IMR-90 (cell line): ENCODE measurements at regions not wholly inside any gene's neighbourhood (a gene's known extent, or its start where the extent isn't known, plus 50 kb on each side); places are given as distances from the start of the nearest gene placed in this dataset.

Experiments
- POLR2A ChIP-seq: IDR thresholded peaks from 2 replicates; pipeline ENCODE4 v1.6.1; 2012; ENCODE audit warnings: mild to moderate bottlenecking, low read depth, low read length
- RFX5 ChIP-seq: IDR thresholded peaks from 2 replicates; pipeline ENCODE4 v1.8.0; 2012; ENCODE audit warnings: low read depth, mild to moderate bottlenecking, low read length, moderate library complexity
- SMC3 ChIP-seq: fragments of 150-350 bp; IDR thresholded peaks from 2 replicates; pipeline ENCODE4 v1.6.1; 2016; ENCODE audit warnings: low read depth, mild to moderate bottlenecking, antibody characterized with exemption, low read length, moderate library complexity
- TF ChIP-seq, protein P1 (sequence below): conservative IDR thresholded peaks from 2 replicates; pipeline ENCODE4 v1.5.1; 2012; ENCODE audit warnings: mild to moderate bottlenecking, low read depth, low read length, improper control_type of control experiment

GRCh38 chr3:174536319-174536718 lies 322.8 kb upstream of the NAALADL2 start:
- TF ChIP-seq POLR2A (no peak), SMC3 (no peak), RFX5 (no peak)
- TF ChIP-seq, protein P1, sequence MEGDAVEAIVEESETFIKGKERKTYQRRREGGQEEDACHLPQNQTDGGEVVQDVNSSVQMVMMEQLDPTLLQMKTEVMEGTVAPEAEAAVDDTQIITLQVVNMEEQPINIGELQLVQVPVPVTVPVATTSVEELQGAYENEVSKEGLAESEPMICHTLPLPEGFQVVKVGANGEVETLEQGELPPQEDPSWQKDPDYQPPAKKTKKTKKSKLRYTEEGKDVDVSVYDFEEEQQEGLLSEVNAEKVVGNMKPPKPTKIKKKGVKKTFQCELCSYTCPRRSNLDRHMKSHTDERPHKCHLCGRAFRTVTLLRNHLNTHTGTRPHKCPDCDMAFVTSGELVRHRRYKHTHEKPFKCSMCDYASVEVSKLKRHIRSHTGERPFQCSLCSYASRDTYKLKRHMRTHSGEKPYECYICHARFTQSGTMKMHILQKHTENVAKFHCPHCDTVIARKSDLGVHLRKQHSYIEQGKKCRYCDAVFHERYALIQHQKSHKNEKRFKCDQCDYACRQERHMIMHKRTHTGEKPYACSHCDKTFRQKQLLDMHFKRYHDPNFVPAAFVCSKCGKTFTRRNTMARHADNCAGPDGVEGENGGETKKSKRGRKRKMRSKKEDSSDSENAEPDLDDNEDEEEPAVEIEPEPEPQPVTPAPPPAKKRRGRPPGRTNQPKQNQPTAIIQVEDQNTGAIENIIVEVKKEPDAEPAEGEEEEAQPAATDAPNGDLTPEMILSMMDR, result no peak
